ENCODE measurements at regions not wholly inside any gene's neighbourhood (a gene's known extent, or its start where the extent isn't known, plus 50 kb on each side); places are given as distances from the start of the nearest gene placed in this dataset.
A peak's percentile ranks its signal among the peaks of the same experiment; 100 is the strongest.

DNA sequence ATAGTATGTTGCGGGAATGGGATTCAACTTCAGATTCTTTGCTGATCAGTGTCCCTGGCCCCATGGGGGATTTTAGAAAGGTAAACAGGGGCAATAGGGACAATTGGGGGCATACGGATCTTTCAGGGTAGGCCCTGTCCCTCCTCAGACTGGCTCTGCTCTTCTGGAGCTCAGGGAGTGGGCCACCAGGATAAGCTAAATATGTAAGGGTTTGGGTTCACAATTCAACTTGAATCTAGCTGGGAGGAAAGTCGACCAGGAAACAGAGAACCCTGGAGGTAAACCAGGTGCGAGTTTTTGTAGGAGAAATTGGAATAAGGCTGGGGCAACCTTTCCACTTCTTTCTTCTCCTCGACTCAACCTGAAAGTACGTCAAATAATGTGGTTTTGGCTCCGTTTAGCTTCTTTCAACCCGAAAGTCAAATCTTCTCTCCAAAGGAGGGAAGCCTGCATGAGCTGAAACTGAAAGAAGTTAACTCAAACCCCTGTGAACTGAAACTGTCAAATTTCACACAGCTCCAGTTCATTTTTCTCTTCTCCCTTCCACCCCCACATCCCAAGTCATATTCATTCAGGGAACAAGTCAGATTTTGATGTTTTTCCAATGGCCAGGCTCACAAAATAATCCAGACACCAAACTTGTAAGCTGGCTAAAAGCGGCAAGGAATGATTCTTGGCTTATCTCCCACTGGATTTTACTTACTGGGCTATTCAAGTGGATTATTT is 278.2 kb downstream of the CLIC5 start:
- FAIRE-seq (no peak), ATAC-seq (no peak), DNase-seq (no peak)
- no peak overlapping the region for H3K4me3 ChIP-seq
- intact Hi-C loops (cut with DNase I): no loop called here
- no peaks in the 10 kb centered on the region for H3K27me3 ChIP-seq
- no peak overlapping the region for H3K27ac ChIP-seq
- 63 to 75% methylated on average over 9 of the region's 9 CpGs for WGBS, 2 donors
- TF ChIP-seq CTCF (IDR thresholded peaks at IDR 0.05): no peak
- no peaks in the 10 kb centered on the region for H3K4me1 ChIP-seq
- H3K36me3 ChIP-seq: no peaks in the 10 kb centered on the region
- no peaks in the 10 kb centered on the region for H3K9me3 ChIP-seq

DNA sequence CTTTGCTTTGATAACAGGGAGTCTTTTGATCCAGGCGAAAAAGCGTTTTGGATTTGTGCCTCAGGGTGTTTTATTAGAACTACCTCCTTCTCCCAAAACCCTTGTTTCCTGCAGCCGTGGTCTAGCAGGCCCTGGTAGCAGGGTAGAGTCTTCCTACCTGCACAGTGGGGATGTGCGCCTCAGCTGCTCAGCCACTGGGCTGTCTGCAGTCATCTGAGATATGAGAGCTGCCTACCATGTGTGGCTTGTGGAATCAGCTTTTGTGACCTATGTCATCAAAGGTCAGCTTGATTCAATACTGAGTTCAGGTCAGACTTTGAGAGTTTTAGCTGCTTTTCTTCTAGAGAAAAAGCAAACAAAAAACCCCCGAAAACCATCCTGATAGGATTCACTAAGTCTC is 279.5 kb downstream of the CLIC5 start:
- no peak for TF ChIP-seq CTCF (IDR thresholded peaks at IDR 0.05)
- intact Hi-C loops (cut with DNase I): no loop called here
- H3K27ac ChIP-seq: no peak overlapping the region
- 64 to 77% methylated on average over 5 of the region's 5 CpGs for WGBS, 2 donors
- H3K4me3 ChIP-seq: no peak overlapping the region
- H3K36me3 ChIP-seq: no peaks in the 10 kb centered on the region
- DNase-seq (no peak), ATAC-seq (no peak), FAIRE-seq (no peak)
- no peaks in the 10 kb centered on the region for H3K9me3 ChIP-seq
- no peaks in the 10 kb centered on the region for H3K27me3 ChIP-seq
- H3K4me1 ChIP-seq: no peaks in the 10 kb centered on the region

DNA sequence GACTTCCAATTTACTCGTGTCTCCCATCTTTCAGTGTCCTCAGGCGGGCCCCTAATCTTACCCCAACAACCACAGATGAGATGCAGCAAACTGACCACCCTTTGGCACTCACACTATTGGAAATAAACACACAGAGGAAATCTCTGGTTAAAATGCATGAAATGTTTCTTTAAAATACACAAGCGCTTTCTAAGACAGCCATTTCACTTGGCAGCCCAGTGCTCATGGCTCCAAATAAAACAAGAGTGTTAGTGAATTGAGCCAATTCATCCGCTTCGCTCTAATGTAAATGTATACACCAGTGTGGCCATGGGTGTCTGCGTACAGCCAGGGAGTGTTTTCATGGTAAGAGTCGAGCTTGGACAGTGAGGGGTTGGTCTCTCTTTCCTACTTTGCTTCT is 282.9 kb downstream of the CLIC5 start:
- intact Hi-C loops (cut with DNase I): no loop called here
- Histone ChIP-seq H3K4me1 (no peaks in the 10 kb centered on the region), H3K27me3 (no peaks in the 10 kb centered on the region), H3K36me3 (no peaks in the 10 kb centered on the region), H3K9me3 (no peaks in the 10 kb centered on the region), H3K4me3 (no peak overlapping the region), H3K27ac (no peak overlapping the region)
- ATAC-seq (no peak), DNase-seq (no peak), FAIRE-seq (no peak)
- TF ChIP-seq CTCF (IDR thresholded peaks at IDR 0.05): no peak
- 63 to 72% methylated on average over 7 of the region's 7 CpGs for WGBS, 2 donors

GRCh38 chr6:45730232-45730631 is 285.4 kb downstream of the CLIC5 start:
- no peaks in the 10 kb centered on the region for H3K4me1 ChIP-seq
- FAIRE-seq: no peak
- H3K9me3 ChIP-seq: no peaks in the 10 kb centered on the region
- H3K27me3 ChIP-seq: no peaks in the 10 kb centered on the region
- no peak for ATAC-seq
- H3K4me3 ChIP-seq: no peak overlapping the region
- H3K36me3 ChIP-seq: no peaks in the 10 kb centered on the region
- DNase-seq: no peak
- intact Hi-C loops (cut with DNase I): no loop called here
- WGBS, 2 donors: 64 to 84% methylated on average over 1 of the region's 1 CpG
- no peak for TF ChIP-seq CTCF (IDR thresholded peaks at IDR 0.05)
- no peak overlapping the region for H3K27ac ChIP-seq

DNA sequence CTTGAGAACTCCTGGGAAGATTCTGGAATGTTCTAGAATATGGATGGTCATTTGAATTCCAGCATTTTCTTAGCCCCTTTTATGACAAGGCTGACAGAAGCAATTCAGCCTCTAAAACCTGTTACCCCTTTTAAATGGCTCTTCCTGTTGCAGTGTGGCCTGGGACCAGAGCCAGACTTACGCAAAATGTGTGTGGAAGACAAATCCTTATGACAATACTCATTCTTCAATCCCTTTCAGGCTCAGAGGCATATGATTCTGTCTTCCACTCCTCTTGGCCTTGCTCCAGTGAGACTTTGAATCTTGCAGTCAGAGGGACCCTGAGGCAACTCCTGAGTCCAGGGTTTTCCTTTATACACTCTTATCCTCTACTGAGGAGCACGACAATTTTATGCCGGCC is 287.0 kb downstream of the CLIC5 start:
- DNase-seq: no peak
- H3K4me3 ChIP-seq: no peak overlapping the region
- no peaks in the 10 kb centered on the region for H3K36me3 ChIP-seq
- H3K27ac ChIP-seq: no peak overlapping the region
- no peaks in the 10 kb centered on the region for H3K27me3 ChIP-seq
- TF ChIP-seq CTCF (IDR thresholded peaks at IDR 0.05): no peak
- no peak for FAIRE-seq
- WGBS, 2 donors: 81 to 90% methylated on average over 3 of the region's 3 CpGs
- H3K4me1 ChIP-seq: no peaks in the 10 kb centered on the region
- no peaks in the 10 kb centered on the region for H3K9me3 ChIP-seq
- intact Hi-C loops (cut with DNase I): no loop called here
- ATAC-seq: peak in 1 of 4 donors; percentile 38

Data from pancreas (tissue), 10 donors.